Liver (tissue), 8 donors: ENCODE measurements at regions not wholly inside any gene's neighbourhood (a gene's known extent, or its start where the extent isn't known, plus 50 kb on each side); places are given as distances from the start of the nearest gene placed in this dataset.

Experiments used
- DNase-seq: peaks from one replicate; pipeline ENCODE4 v3.0.0-alpha.2; 2017; ENCODE audit warnings: low spot score
- H3K27ac ChIP-seq, 2 donors: one replicate each; pipeline ENCODE4 v1.7.0; 2013; ENCODE audit warnings: inconsistent platforms in 2 of 2, low read length in 2 of 2, control low read depth in 1 of 2, low read depth in 1 of 2, mild to moderate bottlenecking in 1 of 2
- H3K27me3 ChIP-seq, 4 donors: one replicate each; pipeline versions ENCODE4 v1.6.1 to v1.7.0; 2013; ENCODE audit warnings: low read length in 3 of 4, inconsistent platforms in 1 of 4, mild to moderate bottlenecking in 1 of 4, moderate library complexity in 1 of 4; ENCODE audit not compliant: control insufficient read depth in 4 of 4, insufficient read depth in 4 of 4
- H3K36me3 ChIP-seq, 4 donors: one replicate each; pipeline versions ENCODE4 v1.6.1 to v1.7.0; 2013; ENCODE audit warnings: low read length in 3 of 4, mild to moderate bottlenecking in 3 of 4, low read depth in 1 of 4, moderate library complexity in 1 of 4; ENCODE audit not compliant: control insufficient read depth in 4 of 4, insufficient read depth in 3 of 4
- H3K4me1 ChIP-seq, 4 donors: one replicate each; pipeline versions ENCODE4 v1.6.1 to v1.7.0; 2013; ENCODE audit warnings: low read length in 3 of 4, mild to moderate bottlenecking in 3 of 4, moderate library complexity in 1 of 4; ENCODE audit not compliant: control insufficient read depth in 4 of 4, insufficient read depth in 4 of 4
- H3K4me3 ChIP-seq, 3 donors: one replicate each; pipeline versions ENCODE4 v1.6.1 to v1.7.0; 2013; ENCODE audit warnings: low read length in 3 of 3, control low read depth in 1 of 3, low read depth in 1 of 3, mild to moderate bottlenecking in 1 of 3
- H3K9ac ChIP-seq, 2 donors: one replicate each; pipeline ENCODE4 v1.7.0; 2013; ENCODE audit warnings: low read length in 2 of 2, mild to moderate bottlenecking in 2 of 2, moderate library complexity in 2 of 2, control low read depth in 1 of 2, low read depth in 1 of 2
- H3K9me3 ChIP-seq, 4 donors: one replicate each; pipeline versions ENCODE4 v1.6.1 to v1.7.0; 2013; ENCODE audit warnings: low read length in 3 of 4; ENCODE audit not compliant: control insufficient read depth in 4 of 4
- ATF3 ChIP-seq: IDR thresholded peaks from 2 replicates; pipeline ENCODE4 v1.6.1; 2016; ENCODE audit warnings: antibody characterized with exemption
- CTCF ChIP-seq: fragments of 150-350 bp; IDR thresholded peaks from 2 replicates; pipeline ENCODE4 v1.5.1; 2017; ENCODE audit warnings: improper control_type of control experiment, low read depth, low read length; ENCODE audit not compliant: missing input control
- EGR1 ChIP-seq, 2 donors: IDR thresholded peaks; 2 replicates each; pipeline ENCODE4 v1.6.1; 2016 to 2018; ENCODE audit warnings: antibody characterized with exemption in 2 of 2, low read depth in 2 of 2
- FOXA1 ChIP-seq: IDR thresholded peaks from 2 replicates; pipeline ENCODE4 v1.6.1; 2016; ENCODE audit warnings: antibody characterized with exemption
- FOXA2 ChIP-seq: IDR thresholded peaks from 2 replicates; pipeline ENCODE4 v1.6.1; 2016; ENCODE audit warnings: antibody characterized with exemption
- GABPA ChIP-seq, 2 donors: IDR thresholded peaks in 1 of 2; conservative IDR thresholded peaks in 1 of 2; 2 replicates each; pipeline ENCODE4 v1.6.1; 2016; ENCODE audit warnings: antibody characterized with exemption in 2 of 2, mild to moderate bottlenecking in 1 of 2, moderate library complexity in 1 of 2
- HNF4A ChIP-seq, 2 donors: conservative IDR thresholded peaks; 2 replicates each; pipeline ENCODE4 v1.6.1; 2016; ENCODE audit warnings: antibody characterized with exemption in 2 of 2, mild to moderate bottlenecking in 2 of 2
- HNF4G ChIP-seq: IDR thresholded peaks from 2 replicates; pipeline ENCODE4 v1.6.1; 2016; ENCODE audit warnings: antibody characterized with exemption
- JUND ChIP-seq, 2 donors: IDR thresholded peaks; 2 replicates each; pipeline ENCODE4 v1.6.1; 2016; ENCODE audit warnings: antibody characterized with exemption in 2 of 2
- MAX ChIP-seq: IDR thresholded peaks from 2 replicates; pipeline ENCODE4 v1.6.1; 2016; ENCODE audit warnings: antibody characterized with exemption
- NR2F2 ChIP-seq: IDR thresholded peaks from 2 replicates; pipeline ENCODE4 v1.6.1; 2016; ENCODE audit warnings: antibody characterized with exemption
- RAD21 ChIP-seq, 2 donors: IDR thresholded peaks; 2 replicates each; pipeline ENCODE4 v1.6.1; 2016; ENCODE audit warnings: antibody characterized with exemption in 2 of 2, mild to moderate bottlenecking in 2 of 2
- REST ChIP-seq: IDR thresholded peaks from 2 replicates; pipeline ENCODE4 v1.6.1; 2016; ENCODE audit warnings: antibody characterized with exemption, mild to moderate bottlenecking
- RXRA ChIP-seq, 2 donors: IDR thresholded peaks; 2 replicates each; pipeline ENCODE4 v1.6.1; 2017 to 2018; ENCODE audit warnings: antibody characterized with exemption in 2 of 2, mild to moderate bottlenecking in 1 of 2
- SP1 ChIP-seq: IDR thresholded peaks from 2 replicates; pipeline ENCODE4 v1.6.1; 2018; ENCODE audit warnings: antibody characterized with exemption, mild to moderate bottlenecking
- TAF1 ChIP-seq: conservative IDR thresholded peaks from 2 replicates; pipeline ENCODE4 v1.6.1; 2016; ENCODE audit warnings: antibody characterized with exemption, mild to moderate bottlenecking
- YY1 ChIP-seq: IDR thresholded peaks from 2 replicates; pipeline ENCODE4 v1.6.1; 2016; ENCODE audit warnings: antibody characterized with exemption, mild to moderate bottlenecking
- ZBTB33 ChIP-seq: IDR thresholded peaks from 2 replicates; pipeline ENCODE4 v1.6.1; 2016; ENCODE audit warnings: antibody characterized with exemption
- WGBS: extraction: QIAGEN DNeasy Blood & Tissue Kit; methylation state at CpG from one replicate; pipeline ENCODE4 v1.1.7; 2013; 5-methylcytosine and 5-hydroxymethylcytosine counted together
- donor health status: healthy.
- donor health status: healthy.
- donor health status: healthy.
- donor health status: healthy.
- donor health status: healthy.

GRCh38 chr4:60656171-60656570, 544.0 kb upstream of the ADGRL3 start:
- 70% methylated on average over 3 of the region's 3 CpGs for whole genome bisulfite sequencing
- no peak overlapping the region for H3K27ac ChIP-seq
- DNase-seq = no peak

GRCh38 chr4:60657041-60657440, 543.1 kb upstream of the ADGRL3 start:
- H3K9ac ChIP-seq = no peak overlapping the region
- no peak for TF ChIP-seq HNF4G
- no peak overlapping the region for H3K4me3 ChIP-seq
- no peaks in the 10 kb centered on the region for H3K4me1 ChIP-seq
- H3K27ac ChIP-seq = no peak overlapping the region
- H3K36me3 ChIP-seq = no peaks in the 10 kb centered on the region
- no peaks in the 10 kb centered on the region for H3K9me3 ChIP-seq
- H3K27me3 ChIP-seq = no peaks in the 10 kb centered on the region
- 66% methylated on average over 3 of the region's 3 CpGs for WGBS
- no peak for DNase-seq

More at GRCh38 chr4:60656171-60656570, 544.0 kb upstream of the ADGRL3 start:
- no peaks in the 10 kb centered on the region for H3K4me1 ChIP-seq
- H3K4me3 ChIP-seq = no peak overlapping the region
- H3K36me3 ChIP-seq = no peaks in the 10 kb centered on the region
- no peak overlapping the region for H3K9ac ChIP-seq
- no peaks in the 10 kb centered on the region for H3K27me3 ChIP-seq
- H3K9me3 ChIP-seq = no peaks in the 10 kb centered on the region
- no peak for TF ChIP-seq YY1
- TF ChIP-seq JUND (IDR thresholded peaks at IDR 0.05) = no peak
- no peak for TF ChIP-seq SP1
- TF ChIP-seq ATF3 = no peak
- TF ChIP-seq MAX = no peak
- no peak for TF ChIP-seq TAF1
- TF ChIP-seq FOXA1 = no peak
- no peak for TF ChIP-seq FOXA2

GRCh38 chr4:60657807-60658206, 542.3 kb upstream of the ADGRL3 start:
- no peak for DNase-seq
- TF ChIP-seq HNF4G = no peak
- no peak for TF ChIP-seq HNF4A (conservative IDR thresholded peaks at IDR 0.05)
- TF ChIP-seq JUND (IDR thresholded peaks at IDR 0.05) = no peak
- no peak for TF ChIP-seq YY1
- no peak for TF ChIP-seq TAF1
- no peak for TF ChIP-seq CTCF
- TF ChIP-seq FOXA2 = no peak
- no peak for TF ChIP-seq RAD21 (IDR thresholded peaks at IDR 0.05)
- TF ChIP-seq EGR1 (IDR thresholded peaks at IDR 0.05; ENCODE audit: low read depth in 2 of 2) = no peak
- no peak for TF ChIP-seq FOXA1
- TF ChIP-seq NR2F2 = no peak
- TF ChIP-seq ZBTB33 = no peak
- TF ChIP-seq MAX = no peak
- TF ChIP-seq SP1 = no peak
- TF ChIP-seq RXRA (IDR thresholded peaks at IDR 0.05) = no peak
- TF ChIP-seq GABPA (IDR thresholded peaks at IDR 0.05 in 1 of 2, conservative IDR thresholded peaks at IDR 0.05 in 1 of 2) = no peak
- TF ChIP-seq REST = no peak
- no peak for TF ChIP-seq ATF3
- Histone ChIP-seq H3K27me3 (no peaks in the 10 kb centered on the region), H3K9ac (no peak overlapping the region), H3K9me3 (no peaks in the 10 kb centered on the region), H3K27ac (no peak overlapping the region), H3K36me3 (no peaks in the 10 kb centered on the region), H3K4me1 (no peaks in the 10 kb centered on the region), H3K4me3 (no peak overlapping the region)
